ENCODE measurements at regions not wholly inside any gene's neighbourhood (a gene's known extent, or its start where the extent isn't known, plus 50 kb on each side); places are given as distances from the start of the nearest gene placed in this dataset.

DNA sequence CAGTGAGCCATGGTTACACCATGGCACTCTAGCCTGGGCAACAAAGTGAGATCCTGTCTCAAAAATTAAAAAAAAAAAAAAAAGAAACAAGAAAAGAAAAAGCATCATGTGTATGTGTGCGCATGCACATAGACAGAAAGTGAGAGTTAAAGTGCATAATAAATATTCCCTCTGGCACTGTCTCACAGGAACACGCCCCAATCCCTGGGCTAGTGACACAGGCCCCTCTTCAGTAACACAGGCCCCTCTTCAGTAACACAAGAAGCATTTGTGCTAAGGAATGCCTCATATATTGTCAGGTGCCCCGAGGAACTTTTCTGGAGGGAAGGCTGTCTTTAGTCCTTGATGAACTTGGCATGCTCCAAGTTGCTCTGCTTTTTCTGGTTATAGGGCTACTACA lies 57.5 kb downstream of the RPL27A start:
- no peak for DNase-seq

DNA sequence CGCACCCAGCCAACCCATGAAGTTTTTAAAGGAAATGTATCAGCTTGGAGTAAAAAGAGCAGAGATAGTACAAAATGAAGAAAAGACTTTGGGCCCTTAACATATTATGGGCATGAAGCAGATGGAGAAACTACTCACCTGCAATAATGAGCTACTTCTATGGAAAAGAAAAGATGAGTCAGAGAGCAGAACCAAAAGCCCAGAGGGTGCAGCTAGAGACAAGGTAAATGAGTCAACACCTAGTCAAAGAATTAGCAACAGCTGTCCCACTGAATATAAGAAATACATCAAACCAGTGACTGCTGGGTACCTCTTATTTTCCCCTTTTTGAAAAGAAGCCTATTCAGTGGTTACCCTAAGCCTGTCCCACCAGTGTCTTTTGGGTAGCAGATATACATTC lies 61.8 kb downstream of the RPL27A start:
- no peak for DNase-seq

DNA sequence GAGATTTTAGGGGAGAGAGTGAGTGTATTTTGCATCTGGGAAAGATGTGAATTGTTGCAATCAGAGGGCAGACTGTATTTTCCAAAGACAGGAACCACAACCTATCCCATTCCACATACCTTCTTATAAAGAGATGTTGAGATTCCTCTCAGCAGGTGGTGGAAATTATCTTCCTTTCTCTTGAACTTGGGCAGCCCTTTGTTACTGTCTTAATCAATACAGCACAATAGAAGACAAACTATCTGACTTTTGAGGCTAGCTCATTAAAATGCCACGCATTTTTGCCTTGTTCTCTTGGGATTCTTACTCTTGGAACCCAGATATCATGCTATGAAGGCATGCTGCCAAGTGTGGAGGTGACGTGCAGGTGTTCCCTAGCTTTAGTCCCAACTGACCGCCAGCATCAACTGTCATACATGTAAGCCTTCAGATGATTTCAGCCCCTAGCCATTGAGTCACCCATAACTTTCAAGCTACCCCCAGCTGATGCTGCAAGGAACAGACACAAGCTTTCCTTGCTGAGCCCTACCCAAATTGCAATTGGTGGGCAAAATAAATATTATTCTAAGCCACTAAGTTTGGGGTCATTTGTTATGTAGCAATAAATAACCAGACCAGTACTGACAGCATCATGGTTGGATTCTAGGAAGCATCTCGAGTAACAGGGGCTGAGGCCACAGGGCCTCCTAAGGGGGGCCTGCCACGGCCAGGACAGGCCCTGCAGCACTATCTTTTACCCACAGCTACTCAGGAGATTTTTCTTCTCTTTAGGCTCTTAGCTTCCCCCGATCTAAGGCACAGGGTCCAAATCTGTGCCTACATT lies 63.0 kb downstream of the RPL27A start:
- DNase-seq: no peak

DNA sequence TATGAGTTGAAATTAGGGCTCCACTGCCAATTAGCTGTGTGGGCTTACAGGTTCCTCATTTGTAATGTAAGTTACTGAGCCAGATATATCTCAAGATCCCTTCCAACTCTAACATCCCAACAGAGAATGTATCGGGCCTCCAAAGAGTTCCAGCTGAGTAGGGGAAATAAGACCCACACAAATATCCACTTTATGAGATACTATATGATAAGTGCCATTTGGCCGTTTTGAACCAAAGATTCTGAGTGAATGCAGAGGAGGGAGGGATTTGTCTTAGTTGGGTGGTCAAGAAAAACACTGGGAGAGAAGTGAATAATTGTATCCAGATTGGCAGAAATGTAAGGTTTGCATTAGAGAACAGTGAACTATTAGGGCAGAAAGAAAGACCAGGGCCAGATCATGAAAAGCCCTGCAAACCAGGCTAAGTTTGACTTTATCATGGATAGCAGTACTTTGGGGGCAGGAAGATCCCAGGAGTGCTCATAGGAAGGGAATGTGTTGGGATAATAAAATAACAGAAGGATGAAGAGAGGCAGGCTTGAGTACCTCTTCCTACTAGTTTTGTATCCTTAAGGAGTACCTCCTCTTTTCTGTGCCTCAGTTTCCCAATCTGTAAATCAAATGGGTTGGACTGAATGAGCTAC lies 63.9 kb downstream of the RPL27A start:
- no peak for DNase-seq

- no peak for DNase-seq
Measured at GRCh38 chr11:8747173-8747572, 64.6 kb downstream of the RPL27A start.

DNA sequence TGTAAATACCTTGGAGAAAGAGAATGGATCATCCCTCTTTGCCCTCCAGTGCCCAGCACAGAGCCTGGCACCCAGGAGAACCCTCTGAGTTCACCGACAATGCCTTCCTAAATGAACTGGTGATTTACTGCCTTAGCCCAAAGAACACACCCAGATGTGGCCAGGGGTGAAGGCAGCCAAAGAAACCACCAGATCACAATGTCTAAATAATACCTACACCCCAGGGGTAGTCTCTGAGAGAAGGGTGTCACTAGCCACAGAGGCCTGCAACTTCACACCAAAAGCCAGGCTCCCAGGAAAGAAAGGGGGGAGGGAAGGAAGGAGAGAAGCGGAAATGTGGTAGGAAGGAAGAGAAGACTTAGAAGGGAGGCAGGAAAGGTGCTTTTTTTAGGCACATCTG lies 65.7 kb downstream of the RPL27A start:
- no peak for DNase-seq

DNA sequence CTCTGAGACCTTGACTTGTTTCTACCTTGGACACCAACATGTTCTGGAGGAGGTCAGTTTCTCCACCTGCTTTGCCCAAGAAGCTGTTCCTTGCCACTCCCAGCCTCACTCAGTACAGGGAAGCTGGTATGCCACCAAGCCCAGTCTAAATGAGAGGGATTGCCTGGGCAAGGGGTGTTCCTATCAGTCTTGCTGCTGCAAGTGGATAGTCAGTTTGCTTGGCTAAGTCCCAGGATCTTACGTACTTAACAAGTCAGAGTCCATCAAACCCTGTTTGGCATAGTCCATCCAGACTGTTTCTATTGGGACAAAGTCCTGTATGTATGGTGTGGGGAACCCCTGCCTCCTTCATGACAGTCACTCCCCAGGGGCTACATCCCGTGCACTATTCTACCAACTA lies 66.6 kb downstream of the RPL27A start:
- DNase-seq: no peak

GRCh38 chr11:8754241-8754640 lies 71.6 kb downstream of the RPL27A start:
- no peak for DNase-seq

DNA sequence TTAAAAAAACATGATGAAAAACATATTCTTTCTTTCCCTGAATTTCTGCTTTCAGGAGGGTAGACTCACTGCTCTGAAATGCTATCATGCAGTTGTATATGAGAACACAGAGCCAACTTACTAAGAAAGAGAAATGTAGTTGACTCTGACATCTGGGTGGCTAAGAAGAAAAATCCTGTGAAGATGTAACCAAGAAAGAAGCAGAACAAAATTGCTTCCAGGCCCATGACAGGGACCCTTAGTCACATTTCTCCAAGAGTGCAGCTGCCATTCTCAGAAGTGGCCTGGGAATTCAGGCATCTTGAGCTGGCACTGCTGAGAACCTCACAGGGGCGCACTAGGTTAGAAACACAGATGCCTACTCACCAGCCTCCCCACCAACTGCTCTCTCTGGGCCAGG lies 73.6 kb downstream of the RPL27A start:
- no peak for DNase-seq

GRCh38 chr11:8757047-8757446 lies 74.5 kb downstream of the RPL27A start:
- DNase-seq: no peak

GRCh38 chr11:8757533-8757932 lies 74.9 kb downstream of the RPL27A start:
- DNase-seq: no peak

DNA sequence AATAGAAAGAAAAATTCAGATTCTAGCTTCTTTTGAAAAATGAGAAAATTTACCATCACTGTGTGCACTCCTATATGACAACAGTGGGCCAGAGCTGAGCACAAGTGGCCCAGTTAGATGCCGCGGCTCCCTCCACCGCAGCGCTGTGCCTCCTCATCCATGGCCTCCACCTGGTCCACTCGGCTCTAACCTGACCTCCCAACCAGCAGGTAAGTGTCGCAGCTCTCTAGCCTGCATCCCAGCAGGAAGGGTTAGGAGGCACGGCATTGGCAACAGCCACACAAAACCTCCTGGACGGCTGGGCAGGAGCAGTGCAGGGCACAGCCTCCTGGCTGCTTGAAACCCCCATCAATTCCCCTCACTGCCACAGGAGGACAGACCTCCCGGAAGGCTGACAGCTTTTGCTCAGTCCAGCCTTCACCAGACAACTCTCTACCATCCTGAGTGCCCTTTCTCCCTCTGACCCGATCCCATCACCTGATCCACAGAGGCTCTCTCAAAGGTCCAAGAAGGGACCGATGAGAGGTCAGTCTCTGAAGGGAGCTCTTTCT lies 76.1 kb downstream of the RPL27A start:
- no peak for DNase-seq

- no peak for DNase-seq
Measured at GRCh38 chr11:8759634-8760033, 77.0 kb downstream of the RPL27A start.

DNA sequence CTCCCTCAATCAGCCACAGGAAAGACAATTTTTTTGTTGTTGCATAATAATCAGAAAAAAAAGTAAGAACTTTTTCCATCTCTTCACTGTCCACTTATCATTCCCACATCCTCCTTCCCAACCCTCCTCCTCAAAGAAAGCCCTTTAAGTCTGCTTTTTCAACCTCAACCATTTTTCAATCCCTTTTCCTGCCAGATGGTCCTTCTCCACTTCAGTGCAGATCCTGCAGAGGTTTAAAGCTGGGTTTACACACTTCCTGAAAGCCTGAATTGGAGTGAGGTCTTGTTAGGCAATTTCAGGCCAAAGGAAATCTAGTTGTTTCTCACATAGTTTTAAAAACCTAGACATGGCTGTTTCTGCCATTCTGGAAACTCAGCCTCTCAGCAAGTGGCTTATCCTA lies 78.3 kb downstream of the RPL27A start:
- no peak for DNase-seq

- DNase-seq: no peak
Measured at GRCh38 chr11:8763070-8763685, 80.6 kb downstream of the RPL27A start.

GRCh38 chr11:8765294-8765693 lies 82.7 kb downstream of the RPL27A start:
- DNase-seq: no peak

GRCh38 chr11:8766043-8766987 lies 83.7 kb downstream of the RPL27A start:
- DNase-seq: no peak

DNA sequence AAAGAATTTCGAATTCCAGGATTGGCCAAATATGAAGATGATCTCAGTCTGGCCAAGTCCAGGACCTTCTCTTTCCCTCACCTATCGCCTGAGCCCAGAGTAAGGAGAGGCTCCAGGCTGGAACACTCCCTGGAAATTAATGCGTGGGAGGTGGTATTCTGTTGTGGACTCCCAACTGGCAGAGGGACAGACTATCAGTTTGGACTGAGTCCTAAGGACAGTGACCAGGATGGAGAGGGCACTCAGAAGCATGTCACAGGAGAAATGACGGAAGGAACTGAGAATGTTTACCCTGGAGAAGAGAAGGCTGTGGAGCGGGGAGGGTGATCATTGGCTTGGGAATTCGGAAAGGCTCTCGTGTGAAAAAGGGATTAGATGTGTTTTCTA lies 84.4 kb downstream of the RPL27A start:
- no peak for DNase-seq

GRCh38 chr11:8767466-8768142 lies 85.0 kb downstream of the RPL27A start:
- DNase-seq: no peak

GRCh38 chr11:8768625-8769333 lies 86.2 kb downstream of the RPL27A start:
- no peak for DNase-seq

Measured in GF-D8 (cell line).